ENCODE measurements at regions not wholly inside any gene's neighbourhood (a gene's known extent, or its start where the extent isn't known, plus 50 kb on each side); places are given as distances from the start of the nearest gene placed in this dataset.

- Mint-ChIP-seq H3K36me3 (no peaks in the 10 kb centered on the region), H3K27me3 (ENCODE audit: low read depth in 2 of 2) (peaks cover 0 to 3% of the 10 kb centered on the region in 2 donors), H3K4me3 (no peak overlapping the region), H3K9me3 (peaks cover 0 to 3% of the 10 kb centered on the region in 2 donors), H3K4me1 (no peaks in the 10 kb centered on the region), H3K27ac (no peak overlapping the region)
- Histone ChIP-seq H3K4me1 (ENCODE audit: control insufficient read depth, insufficient read depth, low read length) (no peaks in the 10 kb centered on the region), H3K27me3 (ENCODE audit: control insufficient read depth, insufficient read depth, low read length) (no peaks in the 10 kb centered on the region), H3K27ac (ENCODE audit: low read length) (no peak overlapping the region), H3K36me3 (ENCODE audit: control insufficient read depth, insufficient read depth, low read length) (no peaks in the 10 kb centered on the region), H3K9me3 (ENCODE audit: control insufficient read depth, insufficient read depth, low read length) (peaks cover 9% of the 10 kb centered on the region), H3K4me3 (ENCODE audit: low read length) (no peak overlapping the region)
- no peak for DNase-seq
- ATAC-seq, result no peak
- intact Hi-C loops (cut with micrococcal nuclease), result no loop called here
- no peak for TF ChIP-seq CTCF (IDR thresholded peaks at IDR 0.05)
- 96% methylated on average over 4 of the region's 4 CpGs for WGBS (ENCODE audit: insufficient coverage)
Measured at GRCh38 chr12:116423094-116423493, 136.1 kb upstream of the MAP1LC3B2 start.

- no peak overlapping the region for H3K27ac ChIP-seq (ENCODE audit: low read length)
- DNase-seq (no peak), ATAC-seq (no peak)
- H3K4me3 ChIP-seq (ENCODE audit: low read length), result no peak overlapping the region
- H3K27me3 ChIP-seq (ENCODE audit: control insufficient read depth, insufficient read depth, low read length), result no peaks in the 10 kb centered on the region
- H3K9me3 Mint-ChIP-seq, result peaks cover 0 to 3% of the 10 kb centered on the region in 2 donors
- intact Hi-C loops (cut with micrococcal nuclease), result no loop called here
- no peak overlapping the region for H3K4me3 Mint-ChIP-seq
- H3K36me3 ChIP-seq (ENCODE audit: control insufficient read depth, insufficient read depth, low read length), result no peaks in the 10 kb centered on the region
- H3K4me1 ChIP-seq (ENCODE audit: control insufficient read depth, insufficient read depth, low read length), result no peaks in the 10 kb centered on the region
- H3K36me3 Mint-ChIP-seq, result no peaks in the 10 kb centered on the region
- H3K27ac Mint-ChIP-seq, result no peak overlapping the region
- WGBS (ENCODE audit: insufficient coverage), result 92% methylated on average over 14 of the region's 15 CpGs
- H3K4me1 Mint-ChIP-seq, result no peaks in the 10 kb centered on the region
- no peak for TF ChIP-seq CTCF (IDR thresholded peaks at IDR 0.05)
- H3K27me3 Mint-ChIP-seq (ENCODE audit: low read depth in 2 of 2), result peaks cover 0 to 5% of the 10 kb centered on the region in 2 donors
- H3K9me3 ChIP-seq (ENCODE audit: control insufficient read depth, insufficient read depth, low read length), result peaks cover 9% of the 10 kb centered on the region
Measured at GRCh38 chr12:116425256-116426193, 133.7 kb upstream of the MAP1LC3B2 start.

GRCh38 chr12:116426391-116427136 is 132.6 kb upstream of the MAP1LC3B2 start:
- Mint-ChIP-seq H3K27ac (no peak overlapping the region), H3K36me3 (no peaks in the 10 kb centered on the region), H3K4me3 (no peak overlapping the region), H3K27me3 (ENCODE audit: low read depth in 2 of 2) (peaks cover 0 to 5% of the 10 kb centered on the region in 2 donors), H3K4me1 (no peaks in the 10 kb centered on the region), H3K9me3 (peaks cover 0 to 3% of the 10 kb centered on the region in 2 donors)
- no peak for TF ChIP-seq CTCF (IDR thresholded peaks at IDR 0.05)
- 92% methylated on average over 13 of the region's 13 CpGs for WGBS (ENCODE audit: insufficient coverage)
- Histone ChIP-seq H3K4me3 (ENCODE audit: low read length) (no peak overlapping the region), H3K4me1 (ENCODE audit: control insufficient read depth, insufficient read depth, low read length) (no peaks in the 10 kb centered on the region), H3K27ac (ENCODE audit: low read length) (no peak overlapping the region), H3K9me3 (ENCODE audit: control insufficient read depth, insufficient read depth, low read length) (peaks cover 6% of the 10 kb centered on the region), H3K27me3 (ENCODE audit: control insufficient read depth, insufficient read depth, low read length) (no peaks in the 10 kb centered on the region), H3K36me3 (ENCODE audit: control insufficient read depth, insufficient read depth, low read length) (no peaks in the 10 kb centered on the region)
- intact Hi-C loops (cut with micrococcal nuclease), result no loop called here
- DNase-seq (no peak), ATAC-seq (no peak)

Data from natural killer cell (primary cell).